Upper lobe of right lung (tissue), 1 donor: ENCODE measurements at regions not wholly inside any gene's neighbourhood (a gene's known extent, or its start where the extent isn't known, plus 50 kb on each side); places are given as distances from the start of the nearest gene placed in this dataset.
A peak's percentile ranks its signal among the peaks of the same experiment; 100 is the strongest.

Experiments
- ATAC-seq: fragments of 200-7000 bp; cut with Tn5 transposase; one replicate; pipeline ENCODE4 v1.9.1; 2020; ENCODE audit warnings: mild to moderate bottlenecking, moderate library complexity
- DNase-seq: peaks from one replicate; pipeline ENCODE4 v3.0.0-alpha.2; 2020
- H3K27ac ChIP-seq: fragments of 200-600 bp; one replicate; pipeline ENCODE4 v1.8.0; 2022
- H3K27me3 ChIP-seq: fragments of 200-600 bp; one replicate; pipeline ENCODE4 v1.8.0; 2022; ENCODE audit warnings: mild to moderate bottlenecking
- H3K36me3 ChIP-seq: fragments of 200-600 bp; one replicate; pipeline ENCODE4 v1.8.0; 2022
- H3K4me1 ChIP-seq: fragments of 200-600 bp; one replicate; pipeline ENCODE4 v1.8.0; 2022
- H3K4me3 ChIP-seq: fragments of 200-600 bp; one replicate; pipeline ENCODE4 v1.8.0; 2022; ENCODE audit warnings: mild to moderate bottlenecking
- H3K9me3 ChIP-seq: fragments of 200-600 bp; one replicate; pipeline ENCODE4 v1.8.0; 2022
- intact Hi-C: fragments of 100-400 bp; cut with DNase I; formaldehyde crosslinking; loops from one replicate; pipeline ENCODE4 v1.11.0; 2022
- TF ChIP-seq, protein P1 (sequence below): fragments of 200-600 bp; IDR thresholded peaks from one replicate; pipeline ENCODE4 v1.8.0; 2022; ENCODE audit warnings: antibody characterized with exemption
- donor health status: DM: no; HTN: yes; CAD: no; lungs with severe emphysema.

DNA sequence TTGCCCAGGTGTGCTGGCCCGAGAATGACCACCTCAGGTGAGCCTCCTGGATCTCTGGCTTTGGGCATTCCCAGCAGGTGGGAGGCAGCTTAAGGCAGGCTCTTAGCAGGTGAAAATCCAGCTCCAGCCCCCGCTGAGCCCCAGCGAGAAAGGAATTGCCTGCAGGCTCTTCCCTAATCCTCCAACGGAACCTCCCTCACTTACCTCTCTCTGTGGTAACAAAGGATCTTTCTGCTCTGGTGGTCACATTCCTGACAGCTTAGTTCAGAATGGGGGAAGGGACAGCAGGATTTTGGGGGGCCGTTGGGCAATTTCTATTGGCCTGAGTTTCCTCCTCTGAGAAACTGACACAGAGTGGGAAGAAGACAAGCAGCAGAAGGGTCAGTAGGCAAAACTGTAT is 116.0 kb upstream of the LHX5 start:
- no peak for DNase-seq
- Histone ChIP-seq H3K27ac (no peak overlapping the region), H3K4me3 (no peak overlapping the region), H3K27me3 (peaks cover 42% of the 10 kb centered on the region), H3K9me3 (no peaks in the 10 kb centered on the region), H3K4me1 (no peaks in the 10 kb centered on the region), H3K36me3 (no peaks in the 10 kb centered on the region)
- TF ChIP-seq, protein P1, sequence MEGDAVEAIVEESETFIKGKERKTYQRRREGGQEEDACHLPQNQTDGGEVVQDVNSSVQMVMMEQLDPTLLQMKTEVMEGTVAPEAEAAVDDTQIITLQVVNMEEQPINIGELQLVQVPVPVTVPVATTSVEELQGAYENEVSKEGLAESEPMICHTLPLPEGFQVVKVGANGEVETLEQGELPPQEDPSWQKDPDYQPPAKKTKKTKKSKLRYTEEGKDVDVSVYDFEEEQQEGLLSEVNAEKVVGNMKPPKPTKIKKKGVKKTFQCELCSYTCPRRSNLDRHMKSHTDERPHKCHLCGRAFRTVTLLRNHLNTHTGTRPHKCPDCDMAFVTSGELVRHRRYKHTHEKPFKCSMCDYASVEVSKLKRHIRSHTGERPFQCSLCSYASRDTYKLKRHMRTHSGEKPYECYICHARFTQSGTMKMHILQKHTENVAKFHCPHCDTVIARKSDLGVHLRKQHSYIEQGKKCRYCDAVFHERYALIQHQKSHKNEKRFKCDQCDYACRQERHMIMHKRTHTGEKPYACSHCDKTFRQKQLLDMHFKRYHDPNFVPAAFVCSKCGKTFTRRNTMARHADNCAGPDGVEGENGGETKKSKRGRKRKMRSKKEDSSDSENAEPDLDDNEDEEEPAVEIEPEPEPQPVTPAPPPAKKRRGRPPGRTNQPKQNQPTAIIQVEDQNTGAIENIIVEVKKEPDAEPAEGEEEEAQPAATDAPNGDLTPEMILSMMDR = no peak
- ATAC-seq = peak; percentile 13
- intact Hi-C loops = no loop called here

DNA sequence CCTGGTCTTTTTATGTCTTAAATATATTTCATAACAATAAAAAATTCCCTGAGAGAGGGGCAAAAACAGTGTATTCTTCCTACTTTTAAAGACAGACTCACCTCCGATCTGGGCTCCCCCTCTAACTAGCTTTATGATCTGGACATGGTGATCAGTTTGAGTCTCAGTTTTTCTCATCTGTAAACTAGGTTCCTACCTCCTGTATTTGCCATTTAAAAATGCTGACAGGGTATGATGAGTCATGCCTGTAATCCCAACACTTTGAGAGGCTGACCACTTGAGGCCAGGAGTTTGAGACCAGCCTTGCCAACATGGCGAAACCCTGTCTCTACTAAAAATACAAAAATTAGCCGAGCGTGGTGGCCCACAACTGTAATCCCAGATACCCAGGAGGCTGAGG is 114.8 kb upstream of the LHX5 start:
- TF ChIP-seq, protein P1 = no peak
- Histone ChIP-seq H3K9me3 (peaks cover 3% of the 10 kb centered on the region), H3K27me3 (peaks cover 32% of the 10 kb centered on the region), H3K4me1 (no peaks in the 10 kb centered on the region), H3K27ac (no peak overlapping the region), H3K4me3 (no peak overlapping the region), H3K36me3 (no peaks in the 10 kb centered on the region)
- DNase-seq (no peak), ATAC-seq (no peak)
- intact Hi-C loops = no loop called here

DNA sequence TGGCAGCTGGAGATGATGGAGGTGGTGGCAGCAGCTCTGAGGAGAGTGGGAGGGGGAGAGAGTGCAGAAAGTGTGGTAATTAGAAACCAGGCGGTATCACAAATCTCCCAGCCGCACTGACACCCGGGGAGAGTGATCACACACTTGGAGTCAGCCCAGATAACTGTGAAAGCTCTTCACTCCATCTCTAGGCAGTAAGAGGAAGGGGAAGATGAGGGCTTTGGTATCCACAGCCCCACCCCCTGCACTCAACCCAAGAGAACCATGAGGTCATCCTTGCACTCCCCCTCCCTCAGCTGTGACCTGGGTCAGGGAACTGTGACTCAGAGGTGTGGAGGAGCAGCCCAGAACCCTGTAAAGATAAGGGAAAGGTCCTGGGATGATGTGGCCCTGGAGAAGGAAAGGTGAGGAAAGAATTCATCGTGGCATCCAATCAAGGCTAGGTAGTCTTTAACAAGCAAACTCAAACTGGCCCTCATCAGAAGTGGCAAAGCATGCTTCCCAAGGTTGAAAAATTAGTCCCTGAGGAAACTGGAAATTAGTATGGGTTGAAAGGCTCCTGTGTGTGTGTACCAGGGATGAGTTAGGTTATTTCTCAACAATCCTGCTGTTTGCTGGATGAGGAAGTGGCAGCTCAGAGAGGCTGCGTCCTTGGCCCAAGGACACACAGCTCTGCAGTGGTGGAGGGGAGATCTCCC is 111.0 kb upstream of the LHX5 start:
- H3K27ac ChIP-seq = no peak overlapping the region
- intact Hi-C loops = no loop called here
- DNase-seq = no peak
- no peak overlapping the region for H3K4me3 ChIP-seq
- H3K27me3 ChIP-seq = peaks cover 38% of the 10 kb centered on the region
- H3K9me3 ChIP-seq = peaks cover 10% of the 10 kb centered on the region
- H3K36me3 ChIP-seq = no peaks in the 10 kb centered on the region
- TF ChIP-seq, protein P1 = no peak
- H3K4me1 ChIP-seq = no peaks in the 10 kb centered on the region
- ATAC-seq = no peak

DNA sequence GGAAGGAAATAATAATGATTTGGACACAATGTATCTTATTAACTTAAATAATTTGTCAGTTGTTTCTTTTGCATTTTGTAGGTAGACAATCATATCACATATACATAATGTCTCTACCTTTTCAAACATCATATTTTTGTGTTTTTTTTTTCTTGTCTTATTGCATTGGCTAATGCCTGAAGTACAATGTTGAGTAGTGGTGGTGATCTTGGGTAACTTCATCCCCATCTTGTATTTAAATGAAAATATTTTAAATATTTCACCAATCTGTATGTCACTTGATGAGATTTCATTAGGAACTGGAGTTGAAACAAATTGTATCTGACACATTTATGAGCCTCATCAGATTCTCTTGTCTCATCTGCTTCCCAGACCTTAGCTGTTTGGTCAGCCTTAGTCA is 109.7 kb upstream of the LHX5 start:
- ATAC-seq (no peak), DNase-seq (no peak)
- TF ChIP-seq, protein P1 = no peak
- intact Hi-C loops = no loop called here
- Histone ChIP-seq H3K9me3 (peaks cover 10% of the 10 kb centered on the region), H3K36me3 (no peaks in the 10 kb centered on the region), H3K27me3 (peaks cover 32% of the 10 kb centered on the region), H3K4me1 (no peaks in the 10 kb centered on the region), H3K4me3 (no peak overlapping the region), H3K27ac (no peak overlapping the region)

DNA sequence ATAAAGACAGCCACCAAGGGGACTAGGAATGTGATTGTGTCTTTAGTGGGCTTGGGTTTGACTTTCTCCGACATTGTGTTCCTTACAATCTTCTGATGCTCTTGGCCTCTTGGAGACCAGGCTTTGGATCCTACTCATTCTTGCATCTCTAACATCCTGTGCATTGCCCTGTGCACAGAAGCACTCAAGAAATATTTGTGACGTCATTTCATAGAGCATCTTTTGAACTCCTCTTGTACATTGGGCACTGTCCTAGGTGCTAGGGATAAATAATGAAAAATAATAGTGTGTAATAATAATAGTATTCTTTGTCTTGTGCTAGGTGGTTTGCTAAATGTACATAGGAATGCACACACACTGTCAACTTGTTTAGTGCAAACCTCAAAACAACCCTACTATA is 108.8 kb upstream of the LHX5 start:
- no peak for ATAC-seq
- no peak overlapping the region for H3K4me3 ChIP-seq
- intact Hi-C loops = no loop called here
- TF ChIP-seq, protein P1 = no peak
- H3K36me3 ChIP-seq = no peaks in the 10 kb centered on the region
- no peaks in the 10 kb centered on the region for H3K4me1 ChIP-seq
- peaks cover 10% of the 10 kb centered on the region for H3K9me3 ChIP-seq
- peaks cover 33% of the 10 kb centered on the region for H3K27me3 ChIP-seq
- no peak for DNase-seq
- H3K27ac ChIP-seq = no peak overlapping the region
